ENCODE measurements at regions not wholly inside any gene's neighbourhood (a gene's known extent, or its start where the extent isn't known, plus 50 kb on each side); places are given as distances from the start of the nearest gene placed in this dataset.
"Not testable (repeated sequence)": the region's sequence is repeated elsewhere in the genome, so short reads cannot be mapped to it uniquely, and the experiment has no call there.

DNA sequence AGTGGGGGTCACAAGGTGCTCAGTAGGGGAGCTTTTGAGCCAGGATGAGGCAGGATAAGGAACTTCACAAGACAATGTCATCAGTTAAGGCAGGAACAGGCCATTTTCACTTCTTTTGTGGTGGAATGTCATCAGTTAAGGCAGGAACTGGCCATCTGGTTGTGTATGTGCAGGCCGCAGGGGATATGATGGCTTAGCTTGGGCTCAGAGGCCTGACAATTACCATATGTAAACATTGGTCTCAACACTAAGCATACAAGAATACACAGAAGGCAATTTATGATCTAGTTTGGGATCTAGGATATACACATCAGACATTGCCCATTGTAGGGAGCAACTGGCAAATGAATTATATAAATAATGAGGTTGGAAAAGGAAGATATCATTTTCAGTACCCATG lies 155.4 kb upstream of the CTSO start:
- H3K27me3 ChIP-seq (ENCODE audit: insufficient read depth, low read length); H3K36me3 ChIP-seq (ENCODE audit: insufficient read depth, low read depth, low read length): not testable (repeated sequence)

DNA sequence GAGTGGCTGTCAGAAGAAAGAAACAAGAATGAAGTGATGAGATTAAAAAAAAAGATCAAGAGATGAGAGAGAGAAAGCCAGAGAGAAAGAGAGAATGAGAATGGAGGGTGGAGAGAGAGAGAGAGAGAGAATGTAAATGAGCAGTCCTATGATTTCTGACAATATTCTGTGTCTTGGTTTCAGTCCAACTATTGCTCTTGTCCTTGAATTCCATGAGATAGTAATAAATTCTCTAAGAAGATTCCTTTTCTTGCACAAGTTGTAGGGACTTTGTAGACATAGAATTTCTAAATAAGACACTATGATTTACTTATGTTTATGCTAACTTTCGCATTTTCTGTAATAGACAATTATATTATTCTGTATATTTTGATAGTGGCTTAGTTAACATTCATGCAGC lies 149.6 kb upstream of the CTSO start:
- H3K27me3 ChIP-seq (ENCODE audit: insufficient read depth, low read length) = no peaks in the 10 kb centered on the region
- H3K4me1 ChIP-seq (ENCODE audit: insufficient read depth, low read length) = no peaks in the 10 kb centered on the region
- H3K9ac ChIP-seq (ENCODE audit: low read depth, low read length) = no peak overlapping the region
- H3K9me3 ChIP-seq (ENCODE audit: insufficient read depth, low read depth, low read length) = no peaks in the 10 kb centered on the region
- no peaks in the 10 kb centered on the region for H3K36me3 ChIP-seq (ENCODE audit: insufficient read depth, low read depth, low read length)
- H3K27ac ChIP-seq (ENCODE audit: low read length) = no peak overlapping the region
- H3K4me3 ChIP-seq (ENCODE audit: low read length) = no peak overlapping the region

More for the DNA sequence above, 155.4 kb upstream of the CTSO start:
- H3K27ac ChIP-seq (ENCODE audit: low read length); H3K9ac ChIP-seq (ENCODE audit: low read depth, low read length); H3K9me3 ChIP-seq (ENCODE audit: insufficient read depth, low read depth, low read length); H3K4me3 ChIP-seq (ENCODE audit: low read length): not testable (repeated sequence)
- peaks cover 22% of the 10 kb centered on the region for H3K4me1 ChIP-seq (ENCODE audit: insufficient read depth, low read length)

DNA sequence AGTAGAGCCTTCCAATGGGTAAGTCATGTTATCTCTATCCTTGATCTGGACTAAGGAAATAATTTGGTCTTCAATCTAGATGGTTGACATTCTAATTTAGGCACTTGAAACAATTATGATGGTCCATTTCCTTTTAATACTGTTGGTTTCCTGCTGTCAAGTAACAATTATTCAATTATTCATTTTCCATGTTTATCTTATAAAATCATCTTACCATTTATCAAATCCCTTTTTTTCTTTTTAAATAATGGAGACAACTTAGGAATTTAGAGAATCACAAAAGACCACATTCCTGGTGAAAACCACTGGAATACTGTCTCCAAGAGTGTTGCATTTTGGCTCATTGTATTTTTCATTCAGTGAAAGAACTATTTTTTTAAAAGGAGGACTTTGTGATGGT lies 148.7 kb upstream of the CTSO start:
- Histone ChIP-seq H3K27me3 (ENCODE audit: insufficient read depth, low read length) (no peaks in the 10 kb centered on the region), H3K9ac (ENCODE audit: low read depth, low read length) (no peak overlapping the region), H3K27ac (ENCODE audit: low read length) (no peak overlapping the region), H3K36me3 (ENCODE audit: insufficient read depth, low read depth, low read length) (no peaks in the 10 kb centered on the region), H3K4me1 (ENCODE audit: insufficient read depth, low read length) (no peaks in the 10 kb centered on the region), H3K4me3 (ENCODE audit: low read length) (no peak overlapping the region), H3K9me3 (ENCODE audit: insufficient read depth, low read depth, low read length) (no peaks in the 10 kb centered on the region)

DNA sequence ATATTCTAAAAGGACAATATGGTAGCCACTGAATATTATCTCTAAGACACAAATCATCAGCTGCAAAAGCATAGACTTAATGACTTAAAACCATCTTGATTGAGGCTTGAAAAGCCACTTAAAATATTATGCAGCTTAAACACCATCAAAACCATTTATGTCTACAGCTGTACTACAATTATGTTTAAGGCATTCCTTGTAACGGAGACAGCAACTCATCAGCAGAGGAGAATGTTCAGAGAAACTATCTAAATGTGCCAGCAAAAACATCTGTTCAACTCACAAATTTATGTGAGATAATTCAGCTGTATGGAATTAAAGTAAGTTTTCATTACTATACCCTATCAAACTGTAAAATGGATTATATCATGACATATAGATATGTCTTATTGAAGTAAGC lies 147.9 kb upstream of the CTSO start:
- Histone ChIP-seq H3K9ac (ENCODE audit: low read depth, low read length) (no peak overlapping the region), H3K36me3 (ENCODE audit: insufficient read depth, low read depth, low read length) (no peaks in the 10 kb centered on the region), H3K4me1 (ENCODE audit: insufficient read depth, low read length) (no peaks in the 10 kb centered on the region), H3K27me3 (ENCODE audit: insufficient read depth, low read length) (no peaks in the 10 kb centered on the region), H3K4me3 (ENCODE audit: low read length) (no peak overlapping the region), H3K9me3 (ENCODE audit: insufficient read depth, low read depth, low read length) (no peaks in the 10 kb centered on the region), H3K27ac (ENCODE audit: low read length) (no peak overlapping the region)

DNA sequence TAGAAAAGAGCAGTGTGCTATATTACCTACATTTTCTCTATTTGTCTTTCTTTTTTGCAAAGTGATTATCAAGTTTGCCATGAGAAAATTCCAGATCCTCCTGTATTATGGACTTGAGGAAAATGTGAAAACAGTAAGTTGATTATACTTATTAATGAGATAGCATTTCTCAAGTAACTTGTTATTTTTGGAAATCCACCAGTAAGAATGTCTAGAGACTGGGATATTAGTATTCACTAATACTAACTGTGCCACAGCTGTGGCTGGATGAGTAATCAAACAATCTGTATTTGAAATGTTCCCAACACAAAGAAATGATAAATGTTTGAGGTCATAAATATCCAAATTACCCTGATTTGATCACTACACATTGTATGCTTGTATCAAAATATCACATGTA lies 147.0 kb upstream of the CTSO start:
- H3K9ac ChIP-seq (ENCODE audit: low read depth, low read length) = no peak overlapping the region
- no peaks in the 10 kb centered on the region for H3K4me1 ChIP-seq (ENCODE audit: insufficient read depth, low read length)
- no peaks in the 10 kb centered on the region for H3K36me3 ChIP-seq (ENCODE audit: insufficient read depth, low read depth, low read length)
- H3K27me3 ChIP-seq (ENCODE audit: insufficient read depth, low read length) = no peaks in the 10 kb centered on the region
- H3K9me3 ChIP-seq (ENCODE audit: insufficient read depth, low read depth, low read length) = no peaks in the 10 kb centered on the region
- no peak overlapping the region for H3K4me3 ChIP-seq (ENCODE audit: low read length)
- no peak overlapping the region for H3K27ac ChIP-seq (ENCODE audit: low read length)

DNA sequence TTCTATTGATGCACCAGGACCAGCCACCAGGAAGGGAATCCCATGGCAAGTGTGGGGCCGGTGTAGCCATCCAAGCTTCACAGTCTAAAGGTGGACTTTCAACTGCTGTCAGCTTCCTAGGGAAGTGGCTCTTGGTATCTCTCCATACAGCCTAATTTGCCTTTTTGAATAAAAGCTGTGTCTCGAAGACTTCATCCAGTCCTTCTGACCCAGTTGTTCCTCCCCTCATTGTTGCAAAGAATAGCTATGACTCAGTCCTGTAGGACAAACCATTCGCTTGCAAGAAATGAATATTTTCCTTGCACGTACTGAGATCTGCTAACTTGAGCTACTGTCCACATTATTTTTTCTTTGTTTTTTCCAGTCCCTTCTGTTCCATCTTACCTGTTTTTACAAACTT lies 145.1 kb upstream of the CTSO start:
- no peak overlapping the region for H3K9ac ChIP-seq (ENCODE audit: low read depth, low read length)

DNA sequence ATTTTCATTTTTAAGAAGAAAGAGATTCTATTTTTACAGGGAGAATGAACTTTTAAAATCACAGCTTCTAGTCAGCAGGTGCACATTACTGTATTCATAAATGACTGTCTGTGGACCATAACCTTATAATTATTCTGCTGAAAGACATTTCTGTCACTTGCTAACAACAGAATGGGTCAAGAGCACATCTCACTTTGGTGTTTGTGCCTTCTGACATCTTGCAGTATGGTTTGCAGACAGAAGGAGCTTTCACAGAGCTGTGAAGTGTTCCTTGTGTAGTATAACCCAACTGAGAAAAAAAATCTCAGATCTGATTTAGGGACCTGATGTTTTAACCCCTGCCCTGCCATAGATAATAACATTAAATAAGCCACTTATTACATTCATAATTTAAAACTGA lies 131.4 kb upstream of the CTSO start:
- no peak overlapping the region for H3K9ac ChIP-seq (ENCODE audit: low read depth, low read length)
- no peaks in the 10 kb centered on the region for H3K36me3 ChIP-seq (ENCODE audit: insufficient read depth, low read depth, low read length)
- H3K4me3 ChIP-seq (ENCODE audit: low read length) = no peak overlapping the region
- no peaks in the 10 kb centered on the region for H3K27me3 ChIP-seq (ENCODE audit: insufficient read depth, low read length)
- no peaks in the 10 kb centered on the region for H3K4me1 ChIP-seq (ENCODE audit: insufficient read depth, low read length)
- H3K27ac ChIP-seq (ENCODE audit: low read length) = no peak overlapping the region
- H3K9me3 ChIP-seq (ENCODE audit: insufficient read depth, low read depth, low read length) = no peaks in the 10 kb centered on the region

More for the DNA sequence above, 145.1 kb upstream of the CTSO start:
- no peak overlapping the region for H3K27ac ChIP-seq (ENCODE audit: low read length)
- H3K4me1 ChIP-seq (ENCODE audit: insufficient read depth, low read length) = no peaks in the 10 kb centered on the region
- H3K9me3 ChIP-seq (ENCODE audit: insufficient read depth, low read depth, low read length) = no peaks in the 10 kb centered on the region
- no peaks in the 10 kb centered on the region for H3K27me3 ChIP-seq (ENCODE audit: insufficient read depth, low read length)
- H3K4me3 ChIP-seq (ENCODE audit: low read length) = no peak overlapping the region
- no peaks in the 10 kb centered on the region for H3K36me3 ChIP-seq (ENCODE audit: insufficient read depth, low read depth, low read length)

DNA sequence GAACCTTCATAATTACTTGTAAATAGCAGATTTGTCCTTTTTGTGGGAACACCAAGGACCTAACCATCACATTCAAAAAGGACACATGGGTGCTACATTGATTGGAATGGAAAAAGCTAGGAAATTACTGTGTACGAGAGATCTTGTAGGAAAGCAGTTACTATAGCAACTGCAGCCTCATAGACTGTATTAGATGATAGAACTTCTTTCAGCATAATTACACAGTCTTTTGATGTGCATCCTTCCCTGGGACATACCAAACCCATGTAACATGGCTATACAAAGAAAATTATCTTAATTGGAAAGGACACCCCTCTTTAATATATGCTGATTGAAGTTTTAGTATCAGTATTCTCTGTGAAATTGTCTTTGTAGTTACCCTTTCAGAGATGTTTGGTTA lies 130.7 kb upstream of the CTSO start:
- Histone ChIP-seq H3K27me3 (ENCODE audit: insufficient read depth, low read length) (no peaks in the 10 kb centered on the region), H3K9me3 (ENCODE audit: insufficient read depth, low read depth, low read length) (no peaks in the 10 kb centered on the region), H3K4me3 (ENCODE audit: low read length) (no peak overlapping the region), H3K4me1 (ENCODE audit: insufficient read depth, low read length) (no peaks in the 10 kb centered on the region), H3K27ac (ENCODE audit: low read length) (no peak overlapping the region), H3K36me3 (ENCODE audit: insufficient read depth, low read depth, low read length) (no peaks in the 10 kb centered on the region), H3K9ac (ENCODE audit: low read depth, low read length) (no peak overlapping the region)

DNA sequence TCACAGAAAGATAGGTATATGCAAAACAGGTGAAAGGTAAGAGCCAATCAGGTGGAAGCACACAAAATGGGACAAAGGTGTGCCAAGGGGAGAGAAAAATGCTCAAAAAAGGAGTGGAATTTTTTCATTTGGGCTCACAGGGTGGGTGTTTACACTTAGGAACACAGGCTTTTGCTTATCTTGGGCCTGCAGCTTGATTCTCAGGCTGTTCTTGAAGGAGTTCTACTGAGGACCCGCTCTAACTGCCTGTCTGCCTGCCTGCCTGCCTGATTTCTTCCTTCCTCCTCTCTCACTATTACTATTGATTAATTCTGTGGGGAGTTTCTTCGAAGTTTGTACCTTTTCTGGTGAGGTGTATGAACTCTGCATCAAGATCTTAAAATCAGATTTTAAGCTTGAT lies 120.3 kb upstream of the CTSO start:
- no peak overlapping the region for H3K9ac ChIP-seq (ENCODE audit: low read depth, low read length)
- H3K4me3 ChIP-seq (ENCODE audit: low read length) = no peak overlapping the region
- H3K27ac ChIP-seq (ENCODE audit: low read length) = no peak overlapping the region
- no peaks in the 10 kb centered on the region for H3K27me3 ChIP-seq (ENCODE audit: insufficient read depth, low read length)
- H3K36me3 ChIP-seq (ENCODE audit: insufficient read depth, low read depth, low read length) = no peaks in the 10 kb centered on the region
- H3K9me3 ChIP-seq (ENCODE audit: insufficient read depth, low read depth, low read length) = peaks cover 32% of the 10 kb centered on the region; the same call in 1 of the 2 replicates
- H3K4me1 ChIP-seq (ENCODE audit: insufficient read depth, low read length) = no peaks in the 10 kb centered on the region

DNA sequence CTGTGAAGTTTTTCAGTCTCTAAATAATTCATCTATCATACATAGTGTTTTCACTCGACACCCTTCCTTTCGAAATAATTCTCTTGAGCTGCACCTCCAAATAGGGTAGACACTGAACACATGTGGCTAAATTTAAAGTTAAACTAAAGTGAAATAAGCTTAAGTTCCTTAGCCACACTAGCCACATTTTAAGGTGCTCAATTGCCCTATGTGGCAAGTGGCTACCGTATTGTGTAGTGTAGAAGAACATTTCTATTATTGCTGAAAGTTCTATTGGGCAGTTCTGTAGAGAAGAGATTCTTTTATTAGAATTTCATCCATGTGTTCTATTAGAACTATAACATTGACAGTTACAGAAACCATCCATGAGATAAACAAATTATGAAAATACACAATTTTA lies 107.0 kb upstream of the CTSO start:
- Histone ChIP-seq H3K4me3 (ENCODE audit: low read length) (no peak overlapping the region), H3K9ac (ENCODE audit: low read depth, low read length) (no peak overlapping the region), H3K27ac (ENCODE audit: low read length) (no peak overlapping the region), H3K36me3 (ENCODE audit: insufficient read depth, low read depth, low read length) (no peaks in the 10 kb centered on the region), H3K4me1 (ENCODE audit: insufficient read depth, low read length) (no peaks in the 10 kb centered on the region), H3K9me3 (ENCODE audit: insufficient read depth, low read depth, low read length) (no peaks in the 10 kb centered on the region), H3K27me3 (ENCODE audit: insufficient read depth, low read length) (no peaks in the 10 kb centered on the region)

DNA sequence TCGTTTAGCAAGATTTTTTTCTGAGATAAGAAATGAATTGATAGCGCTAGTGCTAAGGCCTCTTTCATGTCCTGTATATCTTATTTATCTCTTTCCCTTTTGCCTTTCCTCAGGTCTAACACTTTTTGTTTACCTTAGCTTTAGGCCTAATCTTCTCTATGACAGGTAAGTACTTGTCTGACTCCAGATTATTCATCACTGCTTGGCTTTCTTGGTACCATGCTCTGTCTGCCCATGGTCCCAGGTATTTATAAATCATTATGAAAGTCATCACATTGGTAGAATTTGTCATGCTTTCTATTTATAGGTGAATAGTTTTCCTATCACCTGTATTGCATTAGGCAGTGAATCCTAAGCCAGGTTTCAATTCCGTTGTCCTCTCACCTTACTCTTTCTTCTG lies 99.5 kb upstream of the CTSO start:
- no peak overlapping the region for H3K27ac ChIP-seq (ENCODE audit: low read length)
- no peak overlapping the region for H3K4me3 ChIP-seq (ENCODE audit: low read length)
- H3K27me3 ChIP-seq (ENCODE audit: insufficient read depth, low read length) = no peaks in the 10 kb centered on the region
- no peaks in the 10 kb centered on the region for H3K4me1 ChIP-seq (ENCODE audit: insufficient read depth, low read length)
- no peaks in the 10 kb centered on the region for H3K36me3 ChIP-seq (ENCODE audit: insufficient read depth, low read depth, low read length)
- no peaks in the 10 kb centered on the region for H3K9me3 ChIP-seq (ENCODE audit: insufficient read depth, low read depth, low read length)
- no peak overlapping the region for H3K9ac ChIP-seq (ENCODE audit: low read depth, low read length)

DNA sequence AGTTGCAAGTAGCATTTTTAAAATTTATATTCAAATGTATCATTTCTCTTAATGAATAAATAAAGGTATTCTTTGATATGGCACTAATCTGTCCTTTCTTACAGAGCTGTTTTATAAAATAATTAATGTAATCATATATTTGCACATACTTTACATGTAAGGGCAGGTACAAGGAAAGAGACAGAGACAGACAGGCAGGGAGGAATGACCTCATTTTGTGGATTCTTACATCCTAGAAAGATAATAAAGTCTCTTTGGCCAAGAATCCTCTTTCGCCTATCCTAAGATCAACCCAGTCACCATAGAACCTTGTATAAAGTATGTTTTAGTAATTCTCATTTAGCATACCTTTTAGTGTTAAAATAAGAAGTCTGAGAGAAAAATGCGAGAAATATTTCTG lies 98.5 kb upstream of the CTSO start:
- Histone ChIP-seq H3K9ac (ENCODE audit: low read depth, low read length) (no peak overlapping the region), H3K36me3 (ENCODE audit: insufficient read depth, low read depth, low read length) (no peaks in the 10 kb centered on the region), H3K27me3 (ENCODE audit: insufficient read depth, low read length) (no peaks in the 10 kb centered on the region), H3K4me1 (ENCODE audit: insufficient read depth, low read length) (no peaks in the 10 kb centered on the region), H3K4me3 (ENCODE audit: low read length) (no peak overlapping the region), H3K9me3 (ENCODE audit: insufficient read depth, low read depth, low read length) (no peaks in the 10 kb centered on the region), H3K27ac (ENCODE audit: low read length) (no peak overlapping the region)

DNA sequence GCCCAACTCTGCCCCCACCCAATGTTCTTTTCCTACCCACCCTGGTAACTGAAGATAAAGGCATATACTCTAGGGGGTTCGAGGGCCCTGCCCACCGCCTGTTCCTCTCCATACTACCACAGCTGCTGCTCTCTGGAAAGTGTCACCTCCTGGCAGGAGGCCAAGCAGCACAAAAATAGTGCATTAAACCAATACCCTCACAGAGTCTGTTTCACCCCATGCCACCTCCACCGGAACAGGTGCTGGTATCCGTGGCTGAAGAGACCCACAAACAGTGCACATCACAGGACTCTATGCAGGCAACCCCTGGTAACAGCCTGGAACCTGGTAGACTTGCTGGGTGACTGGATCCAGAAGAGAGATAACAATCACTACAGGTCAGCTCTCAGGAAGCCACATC lies 85.1 kb upstream of the CTSO start:
- Histone ChIP-seq H3K36me3 (ENCODE audit: insufficient read depth, low read depth, low read length) (no peaks in the 10 kb centered on the region), H3K27ac (ENCODE audit: low read length) (no peak overlapping the region), H3K9me3 (ENCODE audit: insufficient read depth, low read depth, low read length) (no peaks in the 10 kb centered on the region), H3K4me1 (ENCODE audit: insufficient read depth, low read length) (no peaks in the 10 kb centered on the region), H3K4me3 (ENCODE audit: low read length) (no peak overlapping the region), H3K9ac (ENCODE audit: low read depth, low read length) (no peak overlapping the region), H3K27me3 (ENCODE audit: insufficient read depth, low read length) (no peaks in the 10 kb centered on the region)
